Karpas-422 (cell line): ENCODE measurements at regions not wholly inside any gene's neighbourhood (a gene's known extent, or its start where the extent isn't known, plus 50 kb on each side); places are given as distances from the start of the nearest gene placed in this dataset.
A peak's percentile ranks its signal among the peaks of the same experiment; 100 is the strongest.

ENCODE experiments used
- DNase-seq: peaks from one replicate; pipeline ENCODE4 v3.0.0-alpha.2; 2015
- H2AFZ ChIP-seq: fragments of 200-600 bp; sonication (generic); 2 replicates; pipeline ENCODE4 v1.6.1; 2014; ENCODE audit warnings: antibody characterized with exemption, low read length, mixed read lengths
- H3K27ac ChIP-seq: fragments of 200-600 bp; sonication (generic); 2 replicates; pipeline ENCODE4 v1.5.1; 2014; ENCODE audit warnings: mild to moderate bottlenecking, low read length, moderate library complexity
- H3K27me3 ChIP-seq: fragments of 200-600 bp; sonication (generic); 2 replicates; pipeline ENCODE4 v1.6.1; 2014; ENCODE audit warnings: low read length, mixed read lengths
- H3K36me3 ChIP-seq: fragments of 200-600 bp; sonication (generic); 2 replicates; pipeline ENCODE4 v1.6.1; 2014; ENCODE audit warnings: low read length, mixed read lengths; ENCODE audit not compliant: insufficient read depth
- H3K4me1 ChIP-seq: fragments of 200-600 bp; sonication (generic); 2 replicates; pipeline ENCODE4 v1.6.1; 2014; ENCODE audit warnings: mild to moderate bottlenecking, low read length, mixed read lengths
- H3K4me2 ChIP-seq: fragments of 200-600 bp; sonication (generic); 2 replicates; pipeline ENCODE4 v1.6.1; 2014; ENCODE audit warnings: low read length, low read depth, mild to moderate bottlenecking; ENCODE audit not compliant: poor library complexity, severe bottlenecking
- H3K4me3 ChIP-seq: fragments of 200-600 bp; sonication (generic); 2 replicates; pipeline ENCODE4 v1.5.1; 2014; ENCODE audit warnings: mild to moderate bottlenecking, antibody characterized with exemption, low read length, mixed read lengths
- H3K79me2 ChIP-seq: fragments of 200-600 bp; sonication (generic); 2 replicates; pipeline ENCODE4 v1.6.1; 2014; ENCODE audit warnings: mild to moderate bottlenecking, low read length, mixed read lengths
- H3K9ac ChIP-seq: fragments of 200-600 bp; sonication (generic); 2 replicates; pipeline ENCODE4 v1.6.0; 2014; ENCODE audit warnings: low read length
- H3K9me2 ChIP-seq: fragments of 200-600 bp; sonication (generic), shearing (Covaris generic); replicated peaks from 2 replicates; pipeline ENCODE4 v1.6.0; 2014; ENCODE audit warnings: mild to moderate bottlenecking, low read length, moderate library complexity; ENCODE audit not compliant: insufficient read depth
- H3K9me3 ChIP-seq: fragments of 300-700, 200-600 bp; sonication (generic); 2 replicates; pipeline ENCODE4 v1.6.1; 2014; ENCODE audit warnings: low read length, mixed read lengths
- H4K20me1 ChIP-seq: fragments of 200-600 bp; sonication (generic); 2 replicates; pipeline ENCODE4 v1.6.1; 2014; ENCODE audit warnings: mild to moderate bottlenecking, antibody characterized with exemption, low read length, low read depth; ENCODE audit not compliant: insufficient read depth

DNA sequence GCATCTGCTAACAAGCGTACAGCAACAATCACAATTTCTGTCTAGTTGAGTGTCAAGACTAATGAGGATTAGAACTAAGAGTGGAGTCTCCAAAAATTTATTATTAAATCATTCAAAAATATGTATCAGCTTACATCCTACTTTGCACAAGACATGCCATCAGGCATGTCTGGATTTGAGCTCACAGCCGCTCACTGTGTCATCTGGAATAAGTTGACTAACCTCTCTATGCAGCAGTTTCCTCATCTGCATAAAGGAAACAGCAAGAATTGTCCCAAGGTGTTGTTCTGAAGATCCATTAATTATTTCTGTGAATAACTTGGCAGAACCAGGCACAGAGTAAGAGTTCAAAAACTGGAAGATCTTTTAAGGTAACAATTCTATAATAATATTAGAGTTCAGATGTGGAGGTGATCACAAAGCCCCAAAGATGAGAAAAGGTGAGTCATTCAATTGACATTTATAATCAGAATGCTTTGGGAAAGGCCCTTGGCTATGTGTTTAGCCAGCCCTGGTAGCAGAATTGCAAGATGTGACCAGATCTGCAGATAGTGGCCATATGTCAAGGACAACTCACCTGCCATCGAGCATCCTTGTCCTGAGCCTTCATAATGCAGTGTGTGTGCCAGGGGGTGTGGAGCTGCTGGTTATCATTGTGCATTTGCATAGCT, 264.0 kb downstream of the FOXA2 start:
- Histone ChIP-seq H2AFZ (no peak overlapping the region), H3K27me3 (no peaks in the 10 kb centered on the region), H3K36me3 (no peaks in the 10 kb centered on the region), H3K79me2 (no peaks in the 10 kb centered on the region), H3K4me1 (peaks cover 7% of the 10 kb centered on the region), H3K27ac (no peak overlapping the region), H4K20me1 (no peaks in the 10 kb centered on the region), H3K4me3 (no peak overlapping the region), H3K9ac (no peak overlapping the region), H3K9me2 (no peaks in the 10 kb centered on the region), H3K9me3 (no peaks in the 10 kb centered on the region), H3K4me2 (no peak overlapping the region)
- no peak for DNase-seq

DNA sequence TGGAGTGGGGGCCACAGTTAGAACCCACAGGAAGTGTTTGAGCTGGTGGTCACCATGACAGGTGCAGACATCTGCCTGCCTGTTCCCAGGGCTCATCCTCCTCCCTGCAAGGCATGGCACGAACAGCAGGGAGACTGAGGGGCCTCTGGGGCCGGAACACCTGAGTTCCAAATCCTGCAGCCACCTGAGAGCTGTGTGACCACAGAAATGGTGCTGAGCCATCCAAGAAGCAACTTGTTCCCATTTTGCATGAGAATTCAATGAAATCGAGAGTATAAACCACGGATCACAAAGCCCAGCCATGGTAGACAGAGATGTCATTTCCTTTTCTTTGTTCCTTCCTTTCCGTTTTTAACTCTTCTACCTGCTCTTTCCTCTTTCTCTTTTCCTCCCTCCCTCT, 268.6 kb downstream of the FOXA2 start:
- no peak overlapping the region for H3K4me2 ChIP-seq

DNA sequence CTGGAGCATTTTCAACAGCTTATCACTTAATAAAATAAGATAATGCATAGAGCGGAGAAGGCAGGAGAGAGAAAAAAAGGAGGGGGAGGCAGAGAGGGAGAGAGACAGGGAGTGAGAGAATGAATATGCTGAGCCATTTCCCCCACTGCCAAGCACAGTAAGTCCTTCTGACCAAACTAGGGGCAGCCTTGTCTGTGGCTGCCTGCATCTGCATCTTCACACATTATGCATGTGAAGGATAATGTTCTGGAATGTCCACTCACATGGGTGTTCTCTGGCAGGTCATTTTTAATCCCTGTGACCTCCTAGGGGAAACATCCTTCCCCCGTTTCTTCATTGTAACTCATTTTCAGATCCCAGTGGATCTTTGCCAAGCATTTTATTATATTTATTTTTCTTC, 269.3 kb downstream of the FOXA2 start:
- no peaks in the 10 kb centered on the region for H3K36me3 ChIP-seq
- H4K20me1 ChIP-seq: no peaks in the 10 kb centered on the region
- H3K4me2 ChIP-seq: no peak overlapping the region
- no peak overlapping the region for H3K27ac ChIP-seq
- DNase-seq: no peak
- peaks cover 11% of the 10 kb centered on the region for H3K4me1 ChIP-seq
- H3K9me2 ChIP-seq: no peaks in the 10 kb centered on the region
- H3K4me3 ChIP-seq: no peak overlapping the region
- no peaks in the 10 kb centered on the region for H3K9me3 ChIP-seq
- H3K9ac ChIP-seq: no peak overlapping the region
- no peaks in the 10 kb centered on the region for H3K27me3 ChIP-seq
- no peaks in the 10 kb centered on the region for H3K79me2 ChIP-seq
- H2AFZ ChIP-seq: no peak overlapping the region

More for the DNA sequence above, 268.6 kb downstream of the FOXA2 start:
- no peaks in the 10 kb centered on the region for H3K27me3 ChIP-seq
- H3K4me1 ChIP-seq: peaks cover 11% of the 10 kb centered on the region
- no peaks in the 10 kb centered on the region for H3K36me3 ChIP-seq
- H3K9ac ChIP-seq: no peak overlapping the region
- H3K27ac ChIP-seq: no peak overlapping the region
- no peak overlapping the region for H2AFZ ChIP-seq
- H3K9me2 ChIP-seq: no peaks in the 10 kb centered on the region
- no peaks in the 10 kb centered on the region for H3K9me3 ChIP-seq
- DNase-seq: no peak
- H3K79me2 ChIP-seq: no peaks in the 10 kb centered on the region
- no peaks in the 10 kb centered on the region for H4K20me1 ChIP-seq
- H3K4me3 ChIP-seq: no peak overlapping the region

DNA sequence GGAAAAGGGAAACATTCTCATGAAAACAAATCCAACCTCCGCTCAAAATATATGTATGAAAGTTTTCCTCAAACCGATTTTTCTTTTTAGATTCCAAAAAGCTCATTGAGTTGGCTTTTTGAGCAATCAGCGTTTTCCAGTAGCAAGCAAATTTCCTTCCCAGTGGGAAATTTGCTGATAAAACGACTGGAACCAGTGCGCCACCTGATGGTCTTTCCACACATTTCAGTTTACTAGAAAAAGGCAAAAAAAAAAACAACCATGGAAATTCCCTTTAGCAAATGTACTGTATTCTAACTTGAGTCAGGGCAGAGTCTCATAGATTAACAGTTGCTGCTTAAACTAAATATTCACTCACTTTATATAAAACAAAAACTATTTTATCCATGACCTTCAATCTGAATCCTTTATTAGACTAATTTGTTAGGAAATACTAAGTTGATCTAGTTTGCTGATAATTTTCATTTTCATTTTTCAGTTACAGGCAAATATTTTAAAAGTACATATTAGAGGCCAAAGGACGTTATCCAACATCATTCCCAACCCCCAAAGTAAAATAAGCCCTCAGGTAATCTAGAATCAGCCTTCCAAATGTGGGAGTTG, 271.5 kb downstream of the FOXA2 start:
- Histone ChIP-seq H3K9me2 (no peaks in the 10 kb centered on the region), H4K20me1 (no peaks in the 10 kb centered on the region), H3K27ac (no peak overlapping the region), H3K79me2 (no peaks in the 10 kb centered on the region), H3K4me2 (no peak overlapping the region), H3K9me3 (no peaks in the 10 kb centered on the region), H3K36me3 (no peaks in the 10 kb centered on the region), H3K27me3 (no peaks in the 10 kb centered on the region), H3K4me3 (no peak overlapping the region), H3K4me1 (peaks cover 22% of the 10 kb centered on the region), H2AFZ (no peak overlapping the region), H3K9ac (no peak overlapping the region)
- DNase-seq: peak; percentile 55

DNA sequence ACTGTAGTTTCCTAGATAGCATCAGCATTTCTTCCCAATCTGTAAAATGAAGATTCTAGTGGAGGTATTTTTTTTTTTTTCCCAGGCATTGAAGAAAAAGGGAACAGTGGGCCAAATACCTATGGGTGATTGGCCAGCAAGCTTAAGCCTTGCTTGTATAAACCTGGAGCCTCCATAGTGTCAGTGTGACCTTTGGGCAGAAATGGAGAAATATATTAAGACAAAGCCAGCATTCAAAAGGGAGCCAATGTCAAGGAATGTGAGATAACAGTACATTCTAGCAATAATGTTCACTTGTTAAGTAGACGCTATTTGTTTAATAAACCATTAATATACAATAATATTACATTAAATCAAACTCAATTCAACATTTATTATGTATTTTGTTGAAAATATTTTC, 275.4 kb downstream of the FOXA2 start:
- no peaks in the 10 kb centered on the region for H4K20me1 ChIP-seq
- H3K27me3 ChIP-seq: no peaks in the 10 kb centered on the region
- H3K9me2 ChIP-seq: no peaks in the 10 kb centered on the region

DNA sequence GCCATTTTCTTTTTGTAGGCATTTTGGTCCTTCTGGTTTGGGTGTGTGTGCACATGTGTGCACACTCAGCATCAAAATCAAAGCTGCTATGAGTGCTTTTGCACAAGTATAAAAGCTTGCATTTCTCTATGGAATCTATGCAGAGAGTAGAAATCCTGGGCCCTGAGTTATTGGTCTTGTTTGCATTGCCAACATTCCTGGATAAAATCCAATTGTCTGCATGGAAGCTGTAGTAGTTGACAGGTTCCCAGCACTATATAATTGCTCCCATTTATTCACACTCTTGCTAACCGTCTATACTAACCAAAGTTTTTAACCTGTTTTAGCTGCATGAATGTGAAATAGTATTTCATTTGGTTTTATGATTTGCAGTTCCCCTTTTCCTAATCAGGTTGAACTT, 277.0 kb downstream of the FOXA2 start:
- peak; percentile 56 for DNase-seq
- Histone ChIP-seq H3K9me2 (no peaks in the 10 kb centered on the region), H3K79me2 (no peaks in the 10 kb centered on the region), H3K27me3 (no peaks in the 10 kb centered on the region), H2AFZ (peak overlapping the region; percentile 28; the same call in 1 of the 2 replicates), H3K9ac (peak overlapping the region; percentile 27), H3K36me3 (no peaks in the 10 kb centered on the region), H3K4me3 (peak overlapping the region; percentile 34; the same call in 1 of the 2 replicates), H3K4me1 (peaks cover 74% of the 10 kb centered on the region), H3K27ac (peak overlapping the region; percentile 95), H4K20me1 (no peaks in the 10 kb centered on the region), H3K9me3 (no peaks in the 10 kb centered on the region), H3K4me2 (peak overlapping the region; percentile 54)

More for the DNA sequence above, 275.4 kb downstream of the FOXA2 start:
- no peak for DNase-seq
- Histone ChIP-seq H3K4me2 (peak overlapping the region; percentile 2), H3K27ac (peak overlapping the region; percentile 95; the same call in 1 of the 2 replicates), H3K9ac (no peak overlapping the region), H3K4me1 (peaks cover 59% of the 10 kb centered on the region), H3K36me3 (no peaks in the 10 kb centered on the region), H3K9me3 (no peaks in the 10 kb centered on the region), H3K79me2 (no peaks in the 10 kb centered on the region), H3K4me3 (no peak overlapping the region), H2AFZ (no peak overlapping the region)

DNA sequence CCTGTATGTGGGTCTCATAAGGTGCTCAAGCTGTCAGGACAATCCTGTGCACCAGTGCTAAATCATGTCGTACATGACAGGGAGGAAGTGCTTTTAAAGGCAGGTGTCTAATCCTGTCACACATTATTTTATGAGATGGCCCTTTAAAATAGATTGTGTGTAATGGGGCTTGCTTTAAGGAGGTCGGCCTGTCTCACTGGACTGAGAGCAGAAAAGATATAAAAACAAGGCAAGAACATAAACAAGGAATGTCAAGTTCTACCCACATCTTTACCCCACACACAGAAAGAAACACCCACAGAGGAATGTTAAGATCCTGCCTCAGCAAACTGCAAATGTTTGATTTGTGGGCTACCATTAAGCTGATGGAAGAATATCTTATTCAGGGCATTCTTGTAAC, 279.0 kb downstream of the FOXA2 start:
- H3K27ac ChIP-seq: peak overlapping the region; percentile 95
- no peaks in the 10 kb centered on the region for H3K36me3 ChIP-seq
- no peaks in the 10 kb centered on the region for H3K9me2 ChIP-seq
- DNase-seq: peak; percentile 84
- peaks cover 79% of the 10 kb centered on the region for H3K4me1 ChIP-seq
- H3K9me3 ChIP-seq: no peaks in the 10 kb centered on the region
- H4K20me1 ChIP-seq: no peaks in the 10 kb centered on the region
- H3K9ac ChIP-seq: peak overlapping the region; percentile 55
- H2AFZ ChIP-seq: no peak overlapping the region
- H3K27me3 ChIP-seq: no peaks in the 10 kb centered on the region
- 0 out of 2 replicates have a peak overlapping the region, but pooled peaks have one; percentile 13 for H3K4me3 ChIP-seq
- peak overlapping the region; percentile 57 for H3K4me2 ChIP-seq
- no peaks in the 10 kb centered on the region for H3K79me2 ChIP-seq

DNA sequence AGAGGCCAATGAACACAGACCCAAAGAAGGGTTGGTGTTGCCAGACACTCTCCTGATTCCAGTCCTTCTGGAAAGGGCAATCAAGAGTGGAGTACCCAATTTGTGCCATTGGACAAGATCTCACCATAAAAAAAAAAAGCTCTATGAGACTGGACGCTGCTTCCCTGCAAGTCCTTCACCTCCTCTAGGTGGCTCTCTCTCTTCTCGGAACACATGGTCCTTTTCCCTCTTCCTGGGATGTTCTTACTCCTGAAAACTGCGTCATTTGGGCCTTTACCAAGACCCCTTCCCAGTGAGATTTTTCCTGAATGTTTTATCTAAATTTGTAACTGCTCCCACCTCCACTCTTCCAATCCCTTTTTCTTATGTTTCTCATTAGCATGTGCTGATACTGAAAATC, 280.8 kb downstream of the FOXA2 start:
- no peaks in the 10 kb centered on the region for H3K9me2 ChIP-seq
- DNase-seq: no peak
- no peaks in the 10 kb centered on the region for H3K36me3 ChIP-seq
- peaks cover 74% of the 10 kb centered on the region for H3K4me1 ChIP-seq
- H3K79me2 ChIP-seq: no peaks in the 10 kb centered on the region
- no peak overlapping the region for H2AFZ ChIP-seq
- no peaks in the 10 kb centered on the region for H3K27me3 ChIP-seq
- no peak overlapping the region for H3K9ac ChIP-seq
- H3K9me3 ChIP-seq: no peaks in the 10 kb centered on the region
- no peak overlapping the region for H3K4me3 ChIP-seq
- no peak overlapping the region for H3K4me2 ChIP-seq
- H3K27ac ChIP-seq: peak overlapping the region; percentile 95
- no peaks in the 10 kb centered on the region for H4K20me1 ChIP-seq
